ENCODE measurements at regions not wholly inside any gene's neighbourhood (a gene's known extent, or its start where the extent isn't known, plus 50 kb on each side); places are given as distances from the start of the nearest gene placed in this dataset.

- no peak for DNase-seq (ENCODE audit: low read depth)
- TF ChIP-seq CTCF (IDR thresholded peaks at IDR 0.05; ENCODE audit: low read length, missing control alignments): no peak
- no peak overlapping the region for H3K4me3 ChIP-seq (replicated peaks; ENCODE audit: low read depth, low read length)
Observed at GRCh38 chr15:96622714-96623113, 292.2 kb downstream of the NR2F2 start.

DNA sequence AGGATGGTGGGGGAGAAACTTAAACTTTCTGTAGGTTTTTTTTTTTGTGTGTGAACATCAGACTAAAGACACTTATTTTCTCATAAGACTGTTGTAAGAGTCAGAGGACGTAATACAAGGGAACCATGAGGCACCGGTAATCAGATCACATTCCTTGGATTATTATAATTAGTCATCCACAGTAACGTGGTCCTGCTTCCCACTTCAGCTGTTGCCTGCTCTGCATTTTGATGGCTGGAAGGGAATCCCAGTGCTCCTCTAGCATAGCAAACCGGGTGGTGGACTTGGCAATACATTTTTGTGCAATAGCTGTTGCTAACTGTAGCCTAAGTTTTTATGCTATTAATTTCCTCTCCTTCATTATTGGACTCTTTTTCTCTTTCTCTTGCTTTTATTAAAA, 294.8 kb downstream of the NR2F2 start:
- TF ChIP-seq CTCF (IDR thresholded peaks at IDR 0.05; ENCODE audit: low read length, missing control alignments): no peak
- H3K4me3 ChIP-seq (replicated peaks; ENCODE audit: low read depth, low read length): no peak overlapping the region
- no peak for DNase-seq (ENCODE audit: low read depth)

GRCh38 chr15:96627031-96627568, 296.6 kb downstream of the NR2F2 start:
- no peak for DNase-seq (ENCODE audit: low read depth)
- TF ChIP-seq CTCF (IDR thresholded peaks at IDR 0.05; ENCODE audit: low read length, missing control alignments): no peak
- no peak overlapping the region for H3K4me3 ChIP-seq (replicated peaks; ENCODE audit: low read depth, low read length)

DNA sequence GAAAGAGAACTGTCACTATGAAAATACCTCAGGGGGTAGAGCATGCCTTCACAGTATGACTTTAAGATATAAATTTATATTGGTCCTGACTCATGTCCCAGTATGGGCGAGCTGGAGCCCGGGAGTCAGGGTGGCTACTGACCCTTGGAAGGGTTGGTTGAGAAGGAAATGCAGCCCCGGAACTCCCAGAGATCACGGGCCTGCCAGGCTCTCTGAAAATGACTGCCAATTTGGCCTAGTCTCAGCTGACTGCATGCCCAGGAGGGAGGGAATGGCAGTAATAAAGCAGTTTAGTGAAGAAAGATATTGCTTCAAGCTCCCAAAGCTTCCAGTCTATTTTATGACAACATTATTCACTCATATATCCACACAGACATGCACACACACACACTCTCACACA, 299.0 kb downstream of the NR2F2 start:
- TF ChIP-seq CTCF (IDR thresholded peaks at IDR 0.05; ENCODE audit: low read length, missing control alignments): no peak
- no peak overlapping the region for H3K4me3 ChIP-seq (replicated peaks; ENCODE audit: low read depth, low read length)
- peak; percentile 1 for DNase-seq (ENCODE audit: low read depth)

DNA sequence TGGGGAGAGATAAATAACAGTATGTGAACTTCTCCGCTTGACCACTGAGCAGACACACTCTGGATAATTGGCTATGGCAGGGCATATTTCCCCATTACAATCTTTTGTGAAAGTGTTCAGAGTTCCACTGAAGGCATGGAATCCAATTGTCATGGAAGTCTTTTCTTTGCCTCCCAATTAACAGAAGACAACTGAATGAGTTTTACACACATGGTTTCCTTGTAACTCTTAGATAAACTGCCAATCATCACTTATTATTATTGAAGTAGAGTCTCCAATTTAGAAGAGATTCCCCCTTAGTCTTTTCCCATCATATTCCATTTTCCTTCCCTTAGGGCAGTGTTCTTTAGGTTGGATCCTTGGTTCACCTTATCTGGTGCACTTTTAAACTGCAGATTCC, 308.3 kb downstream of the NR2F2 start:
- no peak for DNase-seq (ENCODE audit: low read depth)

GRCh38 chr15:96645796-96646195, 315.3 kb downstream of the NR2F2 start:
- TF ChIP-seq CTCF (IDR thresholded peaks at IDR 0.05; ENCODE audit: low read length, missing control alignments): no peak
- H3K4me3 ChIP-seq (replicated peaks; ENCODE audit: low read depth, low read length): no peak overlapping the region
- no peak for DNase-seq (ENCODE audit: low read depth)

More for the DNA sequence above, 308.3 kb downstream of the NR2F2 start:
- TF ChIP-seq CTCF (IDR thresholded peaks at IDR 0.05; ENCODE audit: low read length, missing control alignments): no peak
- no peak overlapping the region for H3K4me3 ChIP-seq (replicated peaks; ENCODE audit: low read depth, low read length)

- no peak overlapping the region for H3K4me3 ChIP-seq (replicated peaks; ENCODE audit: low read depth, low read length)
- no peak for DNase-seq (ENCODE audit: low read depth)
- TF ChIP-seq CTCF (IDR thresholded peaks at IDR 0.05; ENCODE audit: low read length, missing control alignments): no peak
Observed at GRCh38 chr15:96648866-96649265, 318.4 kb downstream of the NR2F2 start.

Measured in fibroblast of pulmonary artery (primary cell).